Activated CD4-positive, alpha-beta T cell treated with anti-CD3 and anti-CD28 coated beads, Interleukin-10, Interleukin-2, amounts not matched to agents 100 ng/mL and 50 ng/mL, durations not matched to agents 16 hours and 8 hours (primary cell): ENCODE measurements at regions not wholly inside any gene's neighbourhood (a gene's known extent, or its start where the extent isn't known, plus 50 kb on each side); places are given as distances from the start of the nearest gene placed in this dataset.

ENCODE experiments used
- DNase-seq: peaks from one replicate; pipeline ENCODE4 v3.0.0-alpha.2; 2020

GRCh38 chr1:47672622-47673021 lies 234.8 kb downstream of the FOXD2 start:
- DNase-seq, result no peak

- DNase-seq, result no peak
Observed at GRCh38 chr1:47674189-47674588, 236.3 kb downstream of the FOXD2 start.

GRCh38 chr1:47675047-47675675 lies 237.3 kb downstream of the FOXD2 start:
- no peak for DNase-seq

- DNase-seq, result no peak
Observed at GRCh38 chr1:47675721-47676120, 237.9 kb downstream of the FOXD2 start.

GRCh38 chr1:47676311-47677054 lies 238.6 kb downstream of the FOXD2 start:
- no peak for DNase-seq

GRCh38 chr1:47677241-47677940 lies 239.5 kb downstream of the FOXD2 start:
- DNase-seq, result no peak

- no peak for DNase-seq
Observed at GRCh38 chr1:47678464-47678980, 240.7 kb downstream of the FOXD2 start.

- no peak for DNase-seq
Observed at GRCh38 chr1:47679301-47679791, 241.5 kb downstream of the FOXD2 start.

GRCh38 chr1:47679826-47680225 lies 242.0 kb downstream of the FOXD2 start:
- DNase-seq, result no peak

GRCh38 chr1:47680815-47681475 lies 243.1 kb downstream of the FOXD2 start:
- DNase-seq, result no peak

- DNase-seq, result no peak
Observed at GRCh38 chr1:47681735-47682134, 243.9 kb downstream of the FOXD2 start.

- DNase-seq, result no peak
Observed at GRCh38 chr1:47682198-47682597, 244.4 kb downstream of the FOXD2 start.

- DNase-seq, result no peak
Observed at GRCh38 chr1:47682786-47683350, 245.0 kb downstream of the FOXD2 start.

- no peak for DNase-seq
Observed at GRCh38 chr1:47683401-47683800, 245.6 kb downstream of the FOXD2 start.

GRCh38 chr1:47684518-47684917 lies 246.7 kb downstream of the FOXD2 start:
- no peak for DNase-seq

GRCh38 chr1:47684964-47685762 lies 247.3 kb downstream of the FOXD2 start:
- no peak for DNase-seq

GRCh38 chr1:47685763-47686066 lies 247.9 kb downstream of the FOXD2 start:
- no peak for DNase-seq

GRCh38 chr1:47686731-47687630 lies 249.1 kb downstream of the FOXD2 start:
- DNase-seq, result no peak

GRCh38 chr1:47687631-47688460 lies 250.0 kb downstream of the FOXD2 start:
- no peak for DNase-seq
